DND-41 (cell line): ENCODE measurements at regions not wholly inside any gene's neighbourhood (a gene's known extent, or its start where the extent isn't known, plus 50 kb on each side); places are given as distances from the start of the nearest gene placed in this dataset.

Experiments
- CTCF ChIP-seq: IDR thresholded peaks from 2 replicates; pipeline ENCODE4 v1.5.1; 2012; ENCODE audit warnings: borderline replicate concordance, low read length, moderate library complexity, mild to moderate bottlenecking; ENCODE audit not compliant: poor library complexity, severe bottlenecking; ENCODE audit errors: extremely low read depth
- EZH2 ChIP-seq: IDR thresholded peaks from 3 replicates; pipeline ENCODE4 v1.6.1; 2012; ENCODE audit warnings: borderline replicate concordance, low read depth, mild to moderate bottlenecking, moderate library complexity, low read length, inconsistent platforms; ENCODE audit not compliant: severe bottlenecking

- TF ChIP-seq CTCF (no peak), EZH2 (no peak)
Observed at GRCh38 chr4:144304025-144304424, 163.5 kb upstream of the GYPA start.
